ENCODE measurements at regions not wholly inside any gene's neighbourhood (a gene's known extent, or its start where the extent isn't known, plus 50 kb on each side); places are given as distances from the start of the nearest gene placed in this dataset.

- ChIA-PET POLR2A (no interaction called here), CTCF (interaction anchor here (0.6 kb wide), 1 partner anchor 13 kb away, joined by 3 read pairs; no protein-coding TSS in a partner anchor)
- no peak for TF ChIP-seq CTCF (IDR thresholded peaks at IDR 0.05; ENCODE audit: insufficient read depth, low read depth, low read length)
- Histone ChIP-seq H3K27me3 (ENCODE audit: control insufficient read depth, insufficient read depth, low read length) (no peaks in the 10 kb centered on the region), H3K4me3 (ENCODE audit: low read depth, low read length) (no peak overlapping the region), H3K36me3 (ENCODE audit: control insufficient read depth, insufficient read depth, low read length) (no peaks in the 10 kb centered on the region)
- no peak for DNase-seq (ENCODE audit: low read depth)
Measured at GRCh38 chr16:6018848-6019489, 921.4 kb upstream of the EEF2KMT start.

GRCh38 chr16:6016530-6017184 is 919.1 kb upstream of the EEF2KMT start:
- TF ChIP-seq CTCF (IDR thresholded peaks at IDR 0.05; ENCODE audit: insufficient read depth, low read depth, low read length), result peak; percentile 33
- Histone ChIP-seq H3K36me3 (ENCODE audit: control insufficient read depth, insufficient read depth, low read length) (no peaks in the 10 kb centered on the region), H3K27me3 (ENCODE audit: control insufficient read depth, insufficient read depth, low read length) (no peaks in the 10 kb centered on the region), H3K4me3 (ENCODE audit: low read depth, low read length) (no peak overlapping the region)
- POLR2A ChIA-PET, result no interaction called here
- DNase-seq (ENCODE audit: low read depth), result no peak
- CTCF ChIA-PET, result interaction anchor here (0.7 to 1.9 kb wide), 4 partner anchors 63 to 627 kb away, joined by 3 to 9 read pairs (median 3); no protein-coding TSS in a partner anchor

GRCh38 chr16:6012716-6013115 is 915.1 kb upstream of the EEF2KMT start:
- no peak for DNase-seq (ENCODE audit: low read depth)
- POLR2A ChIA-PET, result no interaction called here
- no peak for TF ChIP-seq CTCF (IDR thresholded peaks at IDR 0.05; ENCODE audit: insufficient read depth, low read depth, low read length)
- Histone ChIP-seq H3K27me3 (ENCODE audit: control insufficient read depth, insufficient read depth, low read length) (no peaks in the 10 kb centered on the region), H3K36me3 (ENCODE audit: control insufficient read depth, insufficient read depth, low read length) (no peaks in the 10 kb centered on the region), H3K4me3 (ENCODE audit: low read depth, low read length) (no peak overlapping the region)
- CTCF ChIA-PET, result interaction anchor here (0.7 to 1.2 kb wide), 2 partner anchors 11 to 19 kb away, joined by 3 to 5 read pairs; no protein-coding TSS in a partner anchor

- H3K27me3 ChIP-seq (ENCODE audit: control insufficient read depth, insufficient read depth, low read length), result no peaks in the 10 kb centered on the region
- no peak for DNase-seq (ENCODE audit: low read depth)
- H3K4me3 ChIP-seq (ENCODE audit: low read depth, low read length), result no peak overlapping the region
- H3K36me3 ChIP-seq (ENCODE audit: control insufficient read depth, insufficient read depth, low read length), result no peaks in the 10 kb centered on the region
- CTCF ChIA-PET, result no interaction called here
- POLR2A ChIA-PET, result no interaction called here
- TF ChIP-seq CTCF (IDR thresholded peaks at IDR 0.05; ENCODE audit: insufficient read depth, low read depth, low read length), result no peak
Measured at GRCh38 chr16:6009151-6009550, 911.6 kb upstream of the EEF2KMT start.

- ChIA-PET CTCF (no interaction called here), POLR2A (no interaction called here)
- H3K4me3 ChIP-seq (ENCODE audit: low read depth, low read length), result no peak overlapping the region
- no peak for DNase-seq (ENCODE audit: low read depth)
- H3K36me3 ChIP-seq (ENCODE audit: control insufficient read depth, insufficient read depth, low read length), result no peaks in the 10 kb centered on the region
- TF ChIP-seq CTCF (IDR thresholded peaks at IDR 0.05; ENCODE audit: insufficient read depth, low read depth, low read length), result no peak
- no peaks in the 10 kb centered on the region for H3K27me3 ChIP-seq (ENCODE audit: control insufficient read depth, insufficient read depth, low read length)
Measured at GRCh38 chr16:6008670-6009069, 911.1 kb upstream of the EEF2KMT start.
